ENCODE measurements at regions not wholly inside any gene's neighbourhood (a gene's known extent, or its start where the extent isn't known, plus 50 kb on each side); places are given as distances from the start of the nearest gene placed in this dataset.
"Not testable (repeated sequence)": the region's sequence is repeated elsewhere in the genome, so short reads cannot be mapped to it uniquely, and the experiment has no call there.

GRCh38 chr7:47087866-47088265 is 494.0 kb downstream of the TNS3 start:
- no peak for DNase-seq

- no peak for DNase-seq
Observed at GRCh38 chr7:47085491-47086275, 496.2 kb downstream of the TNS3 start.

DNA sequence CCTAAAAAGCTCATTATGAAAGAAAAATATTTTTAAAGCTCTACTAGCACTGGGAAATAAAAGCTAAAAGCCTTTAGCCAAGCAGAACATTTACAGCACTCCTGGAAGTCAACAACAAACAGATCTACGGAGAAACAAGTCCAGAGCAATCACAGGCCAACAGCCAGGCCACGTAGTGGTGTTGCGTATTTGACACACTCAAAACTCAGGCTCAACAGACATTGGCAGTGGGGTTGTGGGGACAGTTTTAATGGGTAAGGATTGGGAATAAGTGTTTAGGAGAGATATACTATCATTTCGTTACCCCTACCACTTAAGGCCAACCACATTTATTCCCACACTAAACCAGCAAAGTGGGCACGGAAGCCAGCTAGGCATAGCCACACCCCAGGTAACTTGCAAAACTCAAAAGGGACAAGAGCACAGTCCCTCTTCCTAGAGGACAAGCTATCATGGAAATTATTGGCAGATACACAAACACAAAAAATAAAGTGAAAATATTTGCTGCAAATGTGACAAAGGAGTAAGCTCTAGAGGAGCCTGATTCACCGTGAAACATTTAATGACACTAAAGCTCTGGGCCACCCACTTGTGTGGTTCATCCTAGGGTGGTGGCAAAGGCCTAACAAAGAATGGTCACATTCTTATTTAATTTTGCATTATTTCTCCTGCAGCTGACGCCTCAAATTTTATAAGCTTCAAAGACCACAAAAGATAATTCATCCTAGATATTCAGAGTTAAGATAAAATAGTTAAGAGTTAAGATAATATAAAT is 498.2 kb downstream of the TNS3 start:
- no peak for DNase-seq

DNA sequence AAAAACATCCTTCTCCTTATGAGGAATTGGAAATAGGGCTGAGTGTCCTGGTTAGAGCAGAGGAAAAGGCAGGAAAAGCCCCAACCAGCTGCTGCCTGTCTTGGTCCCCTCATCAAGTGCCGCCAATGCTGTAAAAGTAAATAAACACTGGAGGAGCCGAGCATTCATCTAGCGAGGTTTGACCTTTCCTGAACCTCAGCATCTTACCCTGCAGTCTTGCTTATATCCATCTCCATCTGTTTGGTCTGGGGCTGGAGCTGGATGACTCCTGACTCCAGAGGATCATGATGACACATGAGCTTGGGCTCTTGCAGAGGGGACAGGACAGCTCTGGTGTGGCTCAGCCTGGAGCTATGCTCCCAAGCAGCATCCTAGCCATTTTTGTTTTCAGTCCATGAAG is 501.1 kb downstream of the TNS3 start:
- no peak for DNase-seq

- DNase-seq = no peak
Observed at GRCh38 chr7:47078241-47078640, 503.7 kb downstream of the TNS3 start.

- no peak for DNase-seq
Observed at GRCh38 chr7:47074702-47075153, 507.2 kb downstream of the TNS3 start.

- no peak for DNase-seq
Observed at GRCh38 chr7:47073284-47073683, 508.6 kb downstream of the TNS3 start.

DNA sequence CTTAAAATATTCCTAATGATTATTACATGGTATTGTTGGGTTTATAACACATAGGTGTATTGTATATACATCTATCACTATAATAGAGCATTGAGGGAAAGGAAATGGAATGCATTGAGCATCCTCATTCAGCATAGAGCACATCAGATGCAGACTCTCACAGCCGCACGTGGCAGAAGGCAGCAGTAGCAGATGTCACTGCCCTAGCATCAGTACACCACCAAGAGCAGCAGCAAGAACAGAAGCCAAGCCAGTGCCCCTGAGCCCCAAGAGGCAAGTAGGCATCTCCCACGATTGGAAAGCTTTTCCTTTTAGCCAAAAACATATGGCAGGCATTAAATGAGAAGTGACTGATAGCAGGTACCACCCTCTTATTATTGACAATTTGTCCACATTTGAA is 510.0 kb downstream of the TNS3 start:
- DNase-seq = no peak

DNA sequence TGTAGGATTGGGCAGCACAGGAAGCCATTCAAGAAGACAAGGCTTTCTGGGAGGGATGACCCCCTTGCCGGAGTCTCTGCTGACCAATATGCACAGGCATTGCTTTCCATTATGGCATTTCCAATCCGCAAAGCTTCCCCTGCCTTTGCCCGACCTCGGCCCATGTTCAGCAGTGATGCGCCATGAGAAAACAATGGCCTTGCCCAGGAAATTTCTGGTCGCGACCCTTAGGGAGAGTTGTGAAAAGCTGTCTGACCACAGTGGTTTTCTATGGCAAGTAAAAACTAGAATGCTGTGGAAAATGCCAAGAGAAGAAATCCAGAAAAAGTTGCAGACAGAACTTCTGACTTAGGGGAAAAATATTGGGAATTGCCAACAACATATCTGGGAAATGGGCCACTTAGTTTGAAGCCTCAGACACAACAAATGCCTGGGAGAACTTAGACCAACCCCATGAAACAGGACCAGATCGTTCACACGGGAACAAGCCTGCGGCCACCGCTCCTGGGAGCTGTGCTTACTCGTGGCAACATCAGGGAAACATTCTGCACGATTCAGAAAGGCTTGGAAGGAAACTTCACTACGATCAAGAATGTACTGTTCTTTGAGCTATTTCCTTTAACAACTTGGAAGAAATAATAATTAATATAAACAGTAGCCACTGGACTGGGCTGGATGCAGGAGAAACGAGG is 512.4 kb downstream of the TNS3 start:
- DNase-seq = no peak

DNA sequence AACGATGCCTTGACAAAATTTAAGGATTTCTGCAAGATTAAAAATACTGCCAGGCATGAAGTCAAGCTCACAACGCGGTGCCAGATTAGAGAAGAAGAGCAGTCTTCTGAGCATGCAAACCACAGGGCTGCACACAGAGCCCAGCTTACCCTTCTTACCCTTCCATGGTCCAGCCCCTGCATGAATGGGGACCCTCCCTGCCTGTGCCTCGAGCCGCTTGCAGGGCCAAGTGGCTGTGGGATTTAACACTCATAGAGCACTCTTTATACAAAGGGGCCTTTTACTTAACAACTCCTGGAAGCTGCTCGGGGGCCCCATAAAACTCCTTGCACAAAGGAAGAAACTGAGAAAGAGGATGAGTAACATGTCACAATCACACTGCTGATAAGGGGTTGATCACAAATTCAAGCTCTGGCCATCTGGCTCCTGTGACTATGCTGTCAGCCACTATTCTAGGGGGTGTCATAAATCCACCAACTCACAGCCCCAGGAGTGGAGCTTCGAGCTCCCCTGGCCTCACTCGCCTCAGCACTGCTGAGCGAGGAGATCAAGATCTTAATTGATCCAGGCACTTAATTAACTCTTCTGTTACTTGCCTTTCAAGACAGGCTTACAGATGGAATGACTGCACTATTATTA is 514.8 kb downstream of the TNS3 start:
- DNase-seq = no peak

GRCh38 chr7:47056731-47057130 is 525.2 kb downstream of the TNS3 start:
- DNase-seq = no peak

GRCh38 chr7:47052541-47053208 is 529.2 kb downstream of the TNS3 start:
- not testable (repeated sequence) for DNase-seq

DNA sequence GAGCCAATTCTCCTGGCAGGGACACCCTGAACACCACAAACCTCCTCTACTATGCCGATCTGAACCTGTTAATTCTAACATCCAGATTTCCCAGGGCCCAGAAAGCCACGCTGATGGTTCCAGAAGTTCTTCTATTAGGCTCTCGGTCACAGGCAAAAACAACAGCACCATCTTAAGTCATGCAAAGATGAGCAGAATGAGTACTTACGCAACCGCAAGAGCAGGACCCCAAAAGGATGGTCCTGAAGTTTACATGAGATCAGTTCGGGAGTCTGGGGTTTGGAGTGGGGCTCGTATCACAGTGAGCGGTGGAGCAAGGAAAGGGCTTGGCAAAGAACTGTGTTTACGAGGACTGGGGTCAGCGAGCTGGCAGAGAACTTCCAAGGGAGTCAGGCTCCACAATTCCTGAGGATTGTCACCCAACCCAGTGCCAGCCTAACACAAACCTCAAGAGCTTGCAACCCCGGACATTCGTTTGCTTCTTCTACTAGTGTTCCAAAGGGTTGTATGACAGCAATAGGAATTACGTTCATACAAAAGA is 532.6 kb downstream of the TNS3 start:
- DNase-seq = no peak

DNA sequence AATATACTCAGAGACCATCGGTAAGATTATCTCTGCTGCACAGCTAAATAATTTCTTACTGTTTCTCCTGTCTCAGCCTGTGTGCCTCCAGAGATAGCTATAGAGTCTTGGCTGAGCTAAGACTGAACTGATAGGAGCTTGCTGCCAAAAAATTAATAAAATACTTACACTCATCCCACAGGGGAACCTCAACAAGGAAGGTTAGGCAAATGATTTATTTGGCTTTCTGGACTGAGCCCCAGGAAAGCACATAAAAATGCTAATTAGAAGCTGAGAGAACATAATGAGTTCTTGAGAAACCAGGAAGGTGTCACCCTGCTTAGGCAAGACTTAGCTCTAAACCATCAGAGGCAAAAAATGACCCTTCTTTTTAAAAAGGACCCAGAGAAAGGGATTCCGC is 534.5 kb downstream of the TNS3 start:
- DNase-seq = no peak

DNA sequence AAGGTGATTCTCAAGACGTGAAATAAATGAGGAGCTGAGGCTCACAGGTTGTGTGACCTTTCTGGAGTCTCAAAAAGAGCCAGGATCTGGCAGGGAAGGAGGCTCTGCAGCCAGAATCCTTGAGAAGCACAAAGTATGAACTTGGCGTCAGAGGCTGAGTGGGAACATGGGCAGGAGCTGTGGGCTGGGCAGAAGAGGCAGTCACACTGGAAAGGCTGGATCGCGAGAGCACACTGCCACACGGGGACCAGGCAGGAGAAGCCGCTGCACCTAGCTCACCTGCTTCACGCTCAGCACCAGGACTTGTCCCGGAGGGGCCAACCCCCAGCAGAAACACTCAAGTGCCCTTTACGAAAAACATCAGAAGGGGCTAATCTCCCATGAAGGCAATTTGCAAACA is 535.0 kb downstream of the TNS3 start:
- no peak for DNase-seq

DNA sequence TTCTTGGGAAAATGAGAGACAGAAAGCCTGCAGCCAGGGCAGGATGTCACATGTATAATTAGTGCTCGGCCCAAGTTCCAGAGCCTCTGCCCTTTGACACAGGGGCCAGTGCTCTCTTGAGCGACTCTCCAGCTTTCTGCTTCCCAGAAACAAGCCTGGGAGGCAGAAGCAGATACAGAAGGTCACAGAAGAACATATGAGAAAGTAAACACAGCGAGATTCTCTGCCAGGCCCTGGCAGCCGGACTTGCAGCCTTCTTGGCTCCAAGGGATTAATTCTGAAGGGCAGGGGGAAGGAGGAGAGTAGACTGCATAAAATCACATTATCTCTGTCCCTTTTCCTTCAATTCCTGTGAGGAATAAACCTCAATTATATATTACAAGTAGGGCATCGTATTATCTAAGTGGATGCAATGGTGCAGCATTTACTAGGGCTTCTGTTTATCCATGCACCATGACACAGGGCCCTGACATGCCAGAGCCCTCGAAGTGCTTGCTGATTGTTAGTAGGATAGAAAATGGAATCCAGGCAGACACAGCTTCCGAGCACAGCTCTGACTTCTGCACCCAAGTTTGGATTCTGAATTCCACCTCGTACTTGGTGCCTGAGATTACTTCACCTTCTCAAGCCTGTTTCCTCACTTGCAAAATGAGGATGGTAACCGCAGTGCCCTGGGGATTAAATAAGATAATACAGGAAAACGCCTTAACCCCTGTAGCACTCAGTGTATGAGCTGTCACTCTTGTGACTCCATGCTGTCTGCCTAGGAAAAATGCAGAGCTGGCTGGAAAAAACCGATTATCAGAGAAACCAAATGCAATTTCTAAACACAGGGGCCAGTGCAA is 536.5 kb downstream of the TNS3 start:
- no peak for DNase-seq

DNA sequence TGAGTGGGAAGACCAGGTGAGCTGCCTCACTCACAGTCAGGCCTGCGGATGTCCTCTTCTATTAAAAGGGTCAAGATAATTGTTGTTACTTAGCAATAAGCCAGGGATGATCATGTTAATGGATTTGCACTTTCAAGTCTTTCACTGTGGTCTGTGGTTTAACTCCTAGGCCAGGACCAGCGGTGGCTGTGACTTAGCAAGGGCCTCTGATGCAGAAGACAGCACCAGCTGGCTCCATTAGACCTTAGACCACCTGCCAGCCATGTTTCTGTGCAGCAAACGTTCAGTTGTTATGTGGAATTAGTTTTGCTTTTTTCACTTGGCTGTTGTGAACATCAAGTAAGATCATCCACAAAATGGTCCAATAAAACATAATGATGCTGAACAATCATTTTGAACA is 537.3 kb downstream of the TNS3 start:
- DNase-seq = no peak

DNA sequence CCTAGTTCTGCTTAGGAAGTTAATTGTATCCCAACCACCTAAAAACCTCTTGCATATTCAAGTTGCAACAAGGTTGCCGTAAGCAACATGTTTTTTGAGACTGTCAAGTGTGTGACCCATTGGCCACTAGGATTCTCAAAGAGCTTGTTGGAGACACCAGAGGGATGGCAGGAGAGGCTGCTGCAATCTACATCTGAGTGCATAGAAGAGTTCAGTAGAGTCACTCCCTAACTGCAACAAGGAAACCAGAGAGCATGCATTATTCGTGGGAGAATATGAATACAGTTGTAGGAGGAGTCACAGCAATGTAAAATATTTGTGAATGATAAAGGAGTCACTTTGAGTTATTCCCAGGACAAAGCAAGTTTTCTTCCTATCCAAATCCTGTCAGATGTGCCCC is 538.6 kb downstream of the TNS3 start:
- DNase-seq = no peak

- DNase-seq = no peak
Observed at GRCh38 chr7:47042669-47043068, 539.2 kb downstream of the TNS3 start.

DNA sequence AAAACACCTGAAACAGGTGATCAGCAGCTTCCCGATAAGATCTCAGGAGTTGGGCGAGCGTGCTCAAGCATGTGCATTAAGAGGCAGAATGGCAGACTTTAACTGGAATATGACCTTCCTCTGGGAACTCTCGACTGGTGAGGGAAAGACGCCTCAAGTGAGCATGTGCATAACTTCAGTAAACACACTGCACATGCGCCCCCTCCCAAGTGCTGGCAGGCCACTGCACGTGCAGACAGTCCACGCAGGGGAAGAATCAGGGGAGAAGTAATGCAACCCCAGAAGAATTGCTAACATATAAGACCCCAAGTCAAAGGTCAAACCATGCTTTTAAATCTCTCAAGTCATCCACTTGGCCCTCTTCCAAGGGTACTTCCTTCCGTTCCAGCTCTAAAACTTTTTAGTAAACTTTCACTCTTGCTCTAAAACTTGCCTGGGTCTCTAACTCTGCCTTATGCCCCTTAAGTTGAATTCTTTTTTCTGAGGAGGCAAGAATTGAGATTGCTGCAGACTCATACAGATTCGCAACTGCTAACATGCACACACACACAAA is 541.0 kb downstream of the TNS3 start:
- no peak for DNase-seq

GRCh38 chr7:47039904-47040303 is 542.0 kb downstream of the TNS3 start:
- no peak for DNase-seq

Data from GF-D8 (cell line).